ENCODE measurements at regions not wholly inside any gene's neighbourhood (a gene's known extent, or its start where the extent isn't known, plus 50 kb on each side); places are given as distances from the start of the nearest gene placed in this dataset.

DNA sequence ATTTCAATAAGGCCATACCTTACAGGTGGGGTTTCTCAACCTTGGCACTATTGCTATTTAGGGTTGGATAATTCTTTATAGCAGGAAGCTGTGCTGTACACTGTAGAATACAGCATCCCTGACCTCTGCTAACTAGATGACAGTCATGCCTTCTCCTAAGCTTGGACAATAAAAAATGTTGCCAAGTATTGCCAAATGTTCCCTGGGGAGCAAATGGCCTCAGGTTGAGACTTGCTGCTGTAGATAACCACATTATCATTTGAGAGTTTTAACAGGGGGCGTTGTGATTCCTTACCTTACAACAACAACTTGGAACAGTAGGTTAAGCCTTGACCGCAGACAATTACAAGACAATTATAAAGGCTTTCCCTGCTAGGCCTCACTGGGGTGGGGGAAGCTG, 1073.6 kb upstream of the TMEM132C start:
- TF ChIP-seq POLR2AphosphoS5 (IDR thresholded peaks at IDR 0.05; ENCODE audit: low read depth) = no peak
- TF ChIP-seq EZH2 (IDR thresholded peaks at IDR 0.05; ENCODE audit: low read depth, unreplicated experiment) = no peak
- TF ChIP-seq, protein P1, sequence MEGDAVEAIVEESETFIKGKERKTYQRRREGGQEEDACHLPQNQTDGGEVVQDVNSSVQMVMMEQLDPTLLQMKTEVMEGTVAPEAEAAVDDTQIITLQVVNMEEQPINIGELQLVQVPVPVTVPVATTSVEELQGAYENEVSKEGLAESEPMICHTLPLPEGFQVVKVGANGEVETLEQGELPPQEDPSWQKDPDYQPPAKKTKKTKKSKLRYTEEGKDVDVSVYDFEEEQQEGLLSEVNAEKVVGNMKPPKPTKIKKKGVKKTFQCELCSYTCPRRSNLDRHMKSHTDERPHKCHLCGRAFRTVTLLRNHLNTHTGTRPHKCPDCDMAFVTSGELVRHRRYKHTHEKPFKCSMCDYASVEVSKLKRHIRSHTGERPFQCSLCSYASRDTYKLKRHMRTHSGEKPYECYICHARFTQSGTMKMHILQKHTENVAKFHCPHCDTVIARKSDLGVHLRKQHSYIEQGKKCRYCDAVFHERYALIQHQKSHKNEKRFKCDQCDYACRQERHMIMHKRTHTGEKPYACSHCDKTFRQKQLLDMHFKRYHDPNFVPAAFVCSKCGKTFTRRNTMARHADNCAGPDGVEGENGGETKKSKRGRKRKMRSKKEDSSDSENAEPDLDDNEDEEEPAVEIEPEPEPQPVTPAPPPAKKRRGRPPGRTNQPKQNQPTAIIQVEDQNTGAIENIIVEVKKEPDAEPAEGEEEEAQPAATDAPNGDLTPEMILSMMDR (conservative IDR thresholded peaks at IDR 0.05; ENCODE audit: low read depth in 2 of 2) = no peak
- TF ChIP-seq STAT1 (IDR thresholded peaks at IDR 0.05; ENCODE audit: unreplicated experiment) = no peak
- TF ChIP-seq, protein P2, sequence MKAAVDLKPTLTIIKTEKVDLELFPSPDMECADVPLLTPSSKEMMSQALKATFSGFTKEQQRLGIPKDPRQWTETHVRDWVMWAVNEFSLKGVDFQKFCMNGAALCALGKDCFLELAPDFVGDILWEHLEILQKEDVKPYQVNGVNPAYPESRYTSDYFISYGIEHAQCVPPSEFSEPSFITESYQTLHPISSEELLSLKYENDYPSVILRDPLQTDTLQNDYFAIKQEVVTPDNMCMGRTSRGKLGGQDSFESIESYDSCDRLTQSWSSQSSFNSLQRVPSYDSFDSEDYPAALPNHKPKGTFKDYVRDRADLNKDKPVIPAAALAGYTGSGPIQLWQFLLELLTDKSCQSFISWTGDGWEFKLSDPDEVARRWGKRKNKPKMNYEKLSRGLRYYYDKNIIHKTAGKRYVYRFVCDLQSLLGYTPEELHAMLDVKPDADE (IDR thresholded peaks at IDR 0.05) = no peak
- no peak for TF ChIP-seq CREB1 (CRISPR knock-in tag; IDR thresholded peaks at IDR 0.05; ENCODE audit: low read depth)
- TF ChIP-seq, protein P3, sequence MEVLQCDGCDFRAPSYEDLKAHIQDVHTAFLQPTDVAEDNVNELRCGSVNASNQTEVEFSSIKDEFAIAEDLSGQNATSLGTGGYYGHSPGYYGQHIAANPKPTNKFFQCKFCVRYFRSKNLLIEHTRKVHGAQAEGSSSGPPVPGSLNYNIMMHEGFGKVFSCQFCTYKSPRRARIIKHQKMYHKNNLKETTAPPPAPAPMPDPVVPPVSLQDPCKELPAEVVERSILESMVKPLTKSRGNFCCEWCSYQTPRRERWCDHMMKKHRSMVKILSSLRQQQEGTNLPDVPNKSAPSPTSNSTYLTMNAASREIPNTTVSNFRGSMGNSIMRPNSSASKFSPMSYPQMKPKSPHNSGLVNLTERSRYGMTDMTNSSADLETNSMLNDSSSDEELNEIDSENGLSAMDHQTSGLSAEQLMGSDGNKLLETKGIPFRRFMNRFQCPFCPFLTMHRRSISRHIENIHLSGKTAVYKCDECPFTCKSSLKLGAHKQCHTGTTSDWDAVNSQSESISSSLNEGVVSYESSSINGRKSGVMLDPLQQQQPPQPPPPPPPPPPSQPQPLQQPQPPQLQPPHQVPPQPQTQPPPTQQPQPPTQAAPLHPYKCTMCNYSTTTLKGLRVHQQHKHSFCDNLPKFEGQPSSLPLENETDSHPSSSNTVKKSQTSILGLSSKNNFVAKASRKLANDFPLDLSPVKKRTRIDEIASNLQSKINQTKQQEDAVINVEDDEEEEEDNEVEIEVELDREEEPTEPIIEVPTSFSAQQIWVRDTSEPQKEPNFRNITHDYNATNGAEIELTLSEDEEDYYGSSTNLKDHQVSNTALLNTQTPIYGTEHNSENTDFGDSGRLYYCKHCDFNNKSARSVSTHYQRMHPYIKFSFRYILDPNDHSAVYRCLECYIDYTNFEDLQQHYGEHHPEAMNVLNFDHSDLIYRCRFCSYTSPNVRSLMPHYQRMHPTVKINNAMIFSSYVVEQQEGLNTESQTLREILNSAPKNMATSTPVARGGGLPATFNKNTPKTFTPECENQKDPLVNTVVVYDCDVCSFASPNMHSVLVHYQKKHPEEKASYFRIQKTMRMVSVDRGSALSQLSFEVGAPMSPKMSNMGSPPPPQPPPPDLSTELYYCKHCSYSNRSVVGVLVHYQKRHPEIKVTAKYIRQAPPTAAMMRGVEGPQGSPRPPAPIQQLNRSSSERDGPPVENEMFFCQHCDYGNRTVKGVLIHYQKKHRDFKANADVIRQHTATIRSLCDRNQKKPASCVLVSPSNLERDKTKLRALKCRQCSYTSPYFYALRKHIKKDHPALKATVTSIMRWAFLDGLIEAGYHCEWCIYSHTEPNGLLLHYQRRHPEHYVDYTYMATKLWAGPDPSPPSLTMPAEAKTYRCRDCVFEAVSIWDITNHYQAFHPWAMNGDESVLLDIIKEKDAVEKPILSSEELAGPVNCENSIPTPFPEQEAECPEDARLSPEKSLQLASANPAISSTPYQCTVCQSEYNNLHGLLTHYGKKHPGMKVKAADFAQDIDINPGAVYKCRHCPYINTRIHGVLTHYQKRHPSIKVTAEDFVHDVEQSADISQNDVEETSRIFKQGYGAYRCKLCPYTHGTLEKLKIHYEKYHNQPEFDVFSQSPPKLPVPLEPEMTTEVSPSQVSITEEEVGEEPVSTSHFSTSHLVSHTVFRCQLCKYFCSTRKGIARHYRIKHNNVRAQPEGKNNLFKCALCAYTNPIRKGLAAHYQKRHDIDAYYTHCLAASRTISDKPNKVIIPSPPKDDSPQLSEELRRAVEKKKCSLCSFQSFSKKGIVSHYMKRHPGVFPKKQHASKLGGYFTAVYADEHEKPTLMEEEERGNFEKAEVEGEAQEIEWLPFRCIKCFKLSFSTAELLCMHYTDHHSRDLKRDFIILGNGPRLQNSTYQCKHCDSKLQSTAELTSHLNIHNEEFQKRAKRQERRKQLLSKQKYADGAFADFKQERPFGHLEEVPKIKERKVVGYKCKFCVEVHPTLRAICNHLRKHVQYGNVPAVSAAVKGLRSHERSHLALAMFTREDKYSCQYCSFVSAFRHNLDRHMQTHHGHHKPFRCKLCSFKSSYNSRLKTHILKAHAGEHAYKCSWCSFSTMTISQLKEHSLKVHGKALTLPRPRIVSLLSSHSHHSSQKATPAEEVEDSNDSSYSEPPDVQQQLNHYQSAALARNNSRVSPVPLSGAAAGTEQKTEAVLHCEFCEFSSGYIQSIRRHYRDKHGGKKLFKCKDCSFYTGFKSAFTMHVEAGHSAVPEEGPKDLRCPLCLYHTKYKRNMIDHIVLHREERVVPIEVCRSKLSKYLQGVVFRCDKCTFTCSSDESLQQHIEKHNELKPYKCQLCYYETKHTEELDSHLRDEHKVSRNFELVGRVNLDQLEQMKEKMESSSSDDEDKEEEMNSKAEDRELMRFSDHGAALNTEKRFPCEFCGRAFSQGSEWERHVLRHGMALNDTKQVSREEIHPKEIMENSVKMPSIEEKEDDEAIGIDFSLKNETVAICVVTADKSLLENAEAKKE (CRISPR knock-in tag; IDR thresholded peaks at IDR 0.05) = no peak
- no peak for TF ChIP-seq ZNF331 (CRISPR knock-in tag; IDR thresholded peaks at IDR 0.05; ENCODE audit: low read depth)
